GM23338 (cell line): ENCODE measurements at regions not wholly inside any gene's neighbourhood (a gene's known extent, or its start where the extent isn't known, plus 50 kb on each side); places are given as distances from the start of the nearest gene placed in this dataset.

Experiments
- ATAC-seq: fragments of 200-7000 bp; cut with Tn5 transposase; 3 replicates; pipeline ENCODE4 v1.9.1; 2020
- DNase-seq: peaks from one replicate; pipeline ENCODE4 v3.0.0-alpha.2; 2015; ENCODE audit warnings: low spot score
- H2AFZ ChIP-seq: fragments of 200-600 bp; sonication (generic); 2 replicates; pipeline ENCODE4 v1.8.0; 2016; ENCODE audit warnings: antibody characterized with exemption, mild to moderate bottlenecking, moderate library complexity
- H3F3A ChIP-seq: fragments of 200-600 bp; sonication (generic); replicated peaks from 2 replicates; pipeline ENCODE4 v1.8.0; 2017; ENCODE audit warnings: antibody characterized with exemption, mixed run types, low read depth
- H3K27ac ChIP-seq: fragments of 200-600 bp; sonication (generic); 2 replicates; pipeline ENCODE4 v1.6.1; 2016; ENCODE audit warnings: low read depth
- H3K27me3 ChIP-seq: fragments of 200-600 bp; sonication (generic); 2 replicates; pipeline ENCODE4 v1.8.0; 2016; ENCODE audit warnings: mild to moderate bottlenecking, mixed run types, moderate library complexity; ENCODE audit not compliant: insufficient read depth
- H3K36me3 ChIP-seq: fragments of 200-600 bp; sonication (generic); 2 replicates; pipeline ENCODE4 v1.8.0; 2016; ENCODE audit warnings: mild to moderate bottlenecking; ENCODE audit not compliant: insufficient read depth
- H3K4me1 ChIP-seq: fragments of 200-600 bp; sonication (generic); 2 replicates; pipeline ENCODE4 v1.8.0; 2016; ENCODE audit warnings: mild to moderate bottlenecking, moderate library complexity; ENCODE audit not compliant: insufficient read depth
- H3K4me2 ChIP-seq: fragments of 200-600 bp; sonication (generic); 2 replicates; pipeline ENCODE4 v1.7.1; 2017; ENCODE audit warnings: mixed run types
- H3K4me3 ChIP-seq: fragments of 200-600 bp; sonication (generic); 2 replicates; pipeline ENCODE4 v1.6.1; 2016; ENCODE audit warnings: mixed run types
- H3K79me2 ChIP-seq: fragments of 200-600 bp; sonication (generic); replicated peaks from 2 replicates; pipeline ENCODE4 v1.8.0; 2017; ENCODE audit warnings: mild to moderate bottlenecking; ENCODE audit not compliant: insufficient read depth
- H3K9me2 ChIP-seq: fragments of 200-600 bp; sonication (generic); 2 replicates; pipeline ENCODE4 v1.8.0; 2017; ENCODE audit not compliant: insufficient read depth
- H4K20me1 ChIP-seq: fragments of 200-600 bp; sonication (generic); replicated peaks from 2 replicates; pipeline ENCODE4 v1.8.0; 2017; ENCODE audit warnings: mild to moderate bottlenecking; ENCODE audit not compliant: insufficient read depth
- H3K27ac Mint-ChIP-seq: 2 replicates; pipeline ENCODE4 v1.8.0; 2020; ENCODE audit warnings: inconsistent platforms, mild to moderate bottlenecking, moderate library complexity, mixed read lengths
- H3K27me3 Mint-ChIP-seq: 3 replicates; pipeline ENCODE4 v1.8.0; 2022; ENCODE audit warnings: low read depth, mild to moderate bottlenecking, moderate library complexity, mixed read lengths, inconsistent platforms; ENCODE audit not compliant: insufficient read depth, poor library complexity
- H3K36me3 Mint-ChIP-seq: 3 replicates; pipeline ENCODE4 v1.8.0; 2021; ENCODE audit warnings: low read depth, mild to moderate bottlenecking, inconsistent platforms, moderate library complexity, mixed read lengths
- H3K4me1 Mint-ChIP-seq: 3 replicates; pipeline ENCODE4 v1.8.0; 2020; ENCODE audit warnings: mild to moderate bottlenecking, inconsistent platforms, mixed read lengths
- H3K4me3 Mint-ChIP-seq: 3 replicates; pipeline ENCODE4 v1.8.0; 2021; ENCODE audit warnings: moderate library complexity, mild to moderate bottlenecking, inconsistent platforms, mixed read lengths
- H3K9me3 Mint-ChIP-seq: 3 replicates; pipeline ENCODE4 v1.8.0; 2020; ENCODE audit warnings: moderate library complexity, mild to moderate bottlenecking, inconsistent platforms, mixed read lengths
- CREB1 ChIP-seq: fragments of 250-450 bp; sonication (Bioruptor Pico); IDR thresholded peaks from 2 replicates; pipeline ENCODE4 v1.5.0; 2020; ENCODE audit warnings: low read depth, mild to moderate bottlenecking, moderate library complexity
- EZH2 ChIP-seq: fragments of 200-600 bp; sonication (generic); IDR thresholded peaks from one replicate; pipeline ENCODE4 v1.8.0; 2017; ENCODE audit warnings: antibody characterized with exemption, mild to moderate bottlenecking, low read depth; ENCODE audit not compliant: unreplicated experiment
- EZH2phosphoT487 ChIP-seq: fragments of 200-600 bp; sonication (generic); IDR thresholded peaks from one replicate; pipeline ENCODE4 v1.8.1; 2018; ENCODE audit warnings: antibody characterized with exemption; ENCODE audit not compliant: unreplicated experiment
- JUNB ChIP-seq: IDR thresholded peaks from one replicate; pipeline ENCODE4 v1.6.1; 2016; ENCODE audit warnings: antibody characterized with exemption; ENCODE audit not compliant: unreplicated experiment
- POLR2AphosphoS5 ChIP-seq: IDR thresholded peaks from 2 replicates; pipeline ENCODE4 v1.6.1; 2016; ENCODE audit warnings: antibody characterized with exemption, low read depth
- STAT1 ChIP-seq: IDR thresholded peaks from one replicate; pipeline ENCODE4 v1.6.1; 2016; ENCODE audit warnings: antibody characterized with exemption; ENCODE audit not compliant: unreplicated experiment
- ZNF114 ChIP-seq: fragments of 250-450 bp; sonication (Bioruptor Pico); IDR thresholded peaks from 2 replicates; pipeline ENCODE4 v1.5.0; 2020; ENCODE audit warnings: mild to moderate bottlenecking, moderate library complexity
- ZNF331 ChIP-seq: fragments of 250-450 bp; sonication (Bioruptor Pico); IDR thresholded peaks from 2 replicates; pipeline ENCODE4 v1.5.0; 2020; ENCODE audit warnings: low read depth, mild to moderate bottlenecking, moderate library complexity
- TF ChIP-seq, protein P1 (sequence below): IDR thresholded peaks from 2 replicates; pipeline ENCODE4 v1.6.1; 2016; ENCODE audit warnings: antibody characterized with exemption
- TF ChIP-seq, protein P2 (sequence below): fragments of 250-450 bp; sonication (Bioruptor Pico); IDR thresholded peaks from 2 replicates; pipeline ENCODE4 v1.5.0; 2020; ENCODE audit warnings: mild to moderate bottlenecking, moderate library complexity
- TF ChIP-seq, protein P3 (sequence below), 2 experiments: fragments of 200-600 bp in 1 of 2; sonication (generic) in 1 of 2; conservative IDR thresholded peaks; 2 replicates each; pipeline versions ENCODE4 v1.5.1 to v1.6.1; 2016 to 2017; ENCODE audit warnings: antibody characterized with exemption in 2 of 2, low read depth in 2 of 2, mild to moderate bottlenecking in 2 of 2, moderate library complexity in 1 of 2
- TF ChIP-seq, protein P4 (sequence below): IDR thresholded peaks from one replicate; pipeline ENCODE4 v1.6.1; 2018; ENCODE audit warnings: antibody characterized with exemption; ENCODE audit not compliant: unreplicated experiment

DNA sequence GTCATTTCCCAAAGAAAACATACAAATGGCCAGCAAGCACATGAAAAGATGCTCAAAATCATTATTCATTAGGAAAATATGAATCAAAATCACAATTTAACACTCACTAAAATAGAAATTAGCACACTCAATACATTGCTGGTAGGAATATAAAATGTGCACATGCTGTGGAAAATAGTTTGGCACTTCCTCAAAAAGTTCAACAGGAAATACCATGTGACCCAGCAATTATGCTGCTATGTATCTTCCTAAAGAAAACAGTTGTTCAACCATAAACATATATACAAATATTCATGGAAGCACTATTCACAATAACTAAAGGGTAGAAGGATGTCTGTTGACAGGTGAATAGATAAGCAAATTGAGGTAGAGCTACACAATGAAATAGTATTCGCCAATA lies 187.3 kb upstream of the SOX6 start:
- Histone ChIP-seq H3K27ac (no peak overlapping the region), H3K36me3 (no peaks in the 10 kb centered on the region), H3K27me3 (no peaks in the 10 kb centered on the region), H3K9me2 (no peaks in the 10 kb centered on the region; the same call in 1 of the 2 replicates), H3K4me1 (peaks cover 9% of the 10 kb centered on the region), H2AFZ (0 out of 2 replicates have a peak overlapping the region, but pooled peaks have one; percentile 18), H3K79me2 (no peaks in the 10 kb centered on the region), H3K4me2 (no peak overlapping the region), H3K4me3 (no peak overlapping the region), H4K20me1 (no peaks in the 10 kb centered on the region), H3F3A (no peaks in the 10 kb centered on the region)
- H3K4me3 Mint-ChIP-seq: no peak overlapping the region
- DNase-seq (no peak), ATAC-seq (no peak)
- TF ChIP-seq EZH2 (no peak), EZH2phosphoT487 (no peak), STAT1 (no peak), ZNF331 (CRISPR knock-in tag) (no peak), CREB1 (CRISPR knock-in tag) (no peak), JUNB (no peak), ZNF114 (no peak), POLR2AphosphoS5 (no peak)
- TF ChIP-seq, protein P1, sequence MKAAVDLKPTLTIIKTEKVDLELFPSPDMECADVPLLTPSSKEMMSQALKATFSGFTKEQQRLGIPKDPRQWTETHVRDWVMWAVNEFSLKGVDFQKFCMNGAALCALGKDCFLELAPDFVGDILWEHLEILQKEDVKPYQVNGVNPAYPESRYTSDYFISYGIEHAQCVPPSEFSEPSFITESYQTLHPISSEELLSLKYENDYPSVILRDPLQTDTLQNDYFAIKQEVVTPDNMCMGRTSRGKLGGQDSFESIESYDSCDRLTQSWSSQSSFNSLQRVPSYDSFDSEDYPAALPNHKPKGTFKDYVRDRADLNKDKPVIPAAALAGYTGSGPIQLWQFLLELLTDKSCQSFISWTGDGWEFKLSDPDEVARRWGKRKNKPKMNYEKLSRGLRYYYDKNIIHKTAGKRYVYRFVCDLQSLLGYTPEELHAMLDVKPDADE: no peak
- TF ChIP-seq, protein P2, sequence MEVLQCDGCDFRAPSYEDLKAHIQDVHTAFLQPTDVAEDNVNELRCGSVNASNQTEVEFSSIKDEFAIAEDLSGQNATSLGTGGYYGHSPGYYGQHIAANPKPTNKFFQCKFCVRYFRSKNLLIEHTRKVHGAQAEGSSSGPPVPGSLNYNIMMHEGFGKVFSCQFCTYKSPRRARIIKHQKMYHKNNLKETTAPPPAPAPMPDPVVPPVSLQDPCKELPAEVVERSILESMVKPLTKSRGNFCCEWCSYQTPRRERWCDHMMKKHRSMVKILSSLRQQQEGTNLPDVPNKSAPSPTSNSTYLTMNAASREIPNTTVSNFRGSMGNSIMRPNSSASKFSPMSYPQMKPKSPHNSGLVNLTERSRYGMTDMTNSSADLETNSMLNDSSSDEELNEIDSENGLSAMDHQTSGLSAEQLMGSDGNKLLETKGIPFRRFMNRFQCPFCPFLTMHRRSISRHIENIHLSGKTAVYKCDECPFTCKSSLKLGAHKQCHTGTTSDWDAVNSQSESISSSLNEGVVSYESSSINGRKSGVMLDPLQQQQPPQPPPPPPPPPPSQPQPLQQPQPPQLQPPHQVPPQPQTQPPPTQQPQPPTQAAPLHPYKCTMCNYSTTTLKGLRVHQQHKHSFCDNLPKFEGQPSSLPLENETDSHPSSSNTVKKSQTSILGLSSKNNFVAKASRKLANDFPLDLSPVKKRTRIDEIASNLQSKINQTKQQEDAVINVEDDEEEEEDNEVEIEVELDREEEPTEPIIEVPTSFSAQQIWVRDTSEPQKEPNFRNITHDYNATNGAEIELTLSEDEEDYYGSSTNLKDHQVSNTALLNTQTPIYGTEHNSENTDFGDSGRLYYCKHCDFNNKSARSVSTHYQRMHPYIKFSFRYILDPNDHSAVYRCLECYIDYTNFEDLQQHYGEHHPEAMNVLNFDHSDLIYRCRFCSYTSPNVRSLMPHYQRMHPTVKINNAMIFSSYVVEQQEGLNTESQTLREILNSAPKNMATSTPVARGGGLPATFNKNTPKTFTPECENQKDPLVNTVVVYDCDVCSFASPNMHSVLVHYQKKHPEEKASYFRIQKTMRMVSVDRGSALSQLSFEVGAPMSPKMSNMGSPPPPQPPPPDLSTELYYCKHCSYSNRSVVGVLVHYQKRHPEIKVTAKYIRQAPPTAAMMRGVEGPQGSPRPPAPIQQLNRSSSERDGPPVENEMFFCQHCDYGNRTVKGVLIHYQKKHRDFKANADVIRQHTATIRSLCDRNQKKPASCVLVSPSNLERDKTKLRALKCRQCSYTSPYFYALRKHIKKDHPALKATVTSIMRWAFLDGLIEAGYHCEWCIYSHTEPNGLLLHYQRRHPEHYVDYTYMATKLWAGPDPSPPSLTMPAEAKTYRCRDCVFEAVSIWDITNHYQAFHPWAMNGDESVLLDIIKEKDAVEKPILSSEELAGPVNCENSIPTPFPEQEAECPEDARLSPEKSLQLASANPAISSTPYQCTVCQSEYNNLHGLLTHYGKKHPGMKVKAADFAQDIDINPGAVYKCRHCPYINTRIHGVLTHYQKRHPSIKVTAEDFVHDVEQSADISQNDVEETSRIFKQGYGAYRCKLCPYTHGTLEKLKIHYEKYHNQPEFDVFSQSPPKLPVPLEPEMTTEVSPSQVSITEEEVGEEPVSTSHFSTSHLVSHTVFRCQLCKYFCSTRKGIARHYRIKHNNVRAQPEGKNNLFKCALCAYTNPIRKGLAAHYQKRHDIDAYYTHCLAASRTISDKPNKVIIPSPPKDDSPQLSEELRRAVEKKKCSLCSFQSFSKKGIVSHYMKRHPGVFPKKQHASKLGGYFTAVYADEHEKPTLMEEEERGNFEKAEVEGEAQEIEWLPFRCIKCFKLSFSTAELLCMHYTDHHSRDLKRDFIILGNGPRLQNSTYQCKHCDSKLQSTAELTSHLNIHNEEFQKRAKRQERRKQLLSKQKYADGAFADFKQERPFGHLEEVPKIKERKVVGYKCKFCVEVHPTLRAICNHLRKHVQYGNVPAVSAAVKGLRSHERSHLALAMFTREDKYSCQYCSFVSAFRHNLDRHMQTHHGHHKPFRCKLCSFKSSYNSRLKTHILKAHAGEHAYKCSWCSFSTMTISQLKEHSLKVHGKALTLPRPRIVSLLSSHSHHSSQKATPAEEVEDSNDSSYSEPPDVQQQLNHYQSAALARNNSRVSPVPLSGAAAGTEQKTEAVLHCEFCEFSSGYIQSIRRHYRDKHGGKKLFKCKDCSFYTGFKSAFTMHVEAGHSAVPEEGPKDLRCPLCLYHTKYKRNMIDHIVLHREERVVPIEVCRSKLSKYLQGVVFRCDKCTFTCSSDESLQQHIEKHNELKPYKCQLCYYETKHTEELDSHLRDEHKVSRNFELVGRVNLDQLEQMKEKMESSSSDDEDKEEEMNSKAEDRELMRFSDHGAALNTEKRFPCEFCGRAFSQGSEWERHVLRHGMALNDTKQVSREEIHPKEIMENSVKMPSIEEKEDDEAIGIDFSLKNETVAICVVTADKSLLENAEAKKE (CRISPR knock-in tag): no peak
- TF ChIP-seq, protein P3, sequence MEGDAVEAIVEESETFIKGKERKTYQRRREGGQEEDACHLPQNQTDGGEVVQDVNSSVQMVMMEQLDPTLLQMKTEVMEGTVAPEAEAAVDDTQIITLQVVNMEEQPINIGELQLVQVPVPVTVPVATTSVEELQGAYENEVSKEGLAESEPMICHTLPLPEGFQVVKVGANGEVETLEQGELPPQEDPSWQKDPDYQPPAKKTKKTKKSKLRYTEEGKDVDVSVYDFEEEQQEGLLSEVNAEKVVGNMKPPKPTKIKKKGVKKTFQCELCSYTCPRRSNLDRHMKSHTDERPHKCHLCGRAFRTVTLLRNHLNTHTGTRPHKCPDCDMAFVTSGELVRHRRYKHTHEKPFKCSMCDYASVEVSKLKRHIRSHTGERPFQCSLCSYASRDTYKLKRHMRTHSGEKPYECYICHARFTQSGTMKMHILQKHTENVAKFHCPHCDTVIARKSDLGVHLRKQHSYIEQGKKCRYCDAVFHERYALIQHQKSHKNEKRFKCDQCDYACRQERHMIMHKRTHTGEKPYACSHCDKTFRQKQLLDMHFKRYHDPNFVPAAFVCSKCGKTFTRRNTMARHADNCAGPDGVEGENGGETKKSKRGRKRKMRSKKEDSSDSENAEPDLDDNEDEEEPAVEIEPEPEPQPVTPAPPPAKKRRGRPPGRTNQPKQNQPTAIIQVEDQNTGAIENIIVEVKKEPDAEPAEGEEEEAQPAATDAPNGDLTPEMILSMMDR (conservative IDR thresholded peaks at IDR 0.05; ENCODE audit: low read depth in 2 of 2): no peak
- TF ChIP-seq, protein P4, sequence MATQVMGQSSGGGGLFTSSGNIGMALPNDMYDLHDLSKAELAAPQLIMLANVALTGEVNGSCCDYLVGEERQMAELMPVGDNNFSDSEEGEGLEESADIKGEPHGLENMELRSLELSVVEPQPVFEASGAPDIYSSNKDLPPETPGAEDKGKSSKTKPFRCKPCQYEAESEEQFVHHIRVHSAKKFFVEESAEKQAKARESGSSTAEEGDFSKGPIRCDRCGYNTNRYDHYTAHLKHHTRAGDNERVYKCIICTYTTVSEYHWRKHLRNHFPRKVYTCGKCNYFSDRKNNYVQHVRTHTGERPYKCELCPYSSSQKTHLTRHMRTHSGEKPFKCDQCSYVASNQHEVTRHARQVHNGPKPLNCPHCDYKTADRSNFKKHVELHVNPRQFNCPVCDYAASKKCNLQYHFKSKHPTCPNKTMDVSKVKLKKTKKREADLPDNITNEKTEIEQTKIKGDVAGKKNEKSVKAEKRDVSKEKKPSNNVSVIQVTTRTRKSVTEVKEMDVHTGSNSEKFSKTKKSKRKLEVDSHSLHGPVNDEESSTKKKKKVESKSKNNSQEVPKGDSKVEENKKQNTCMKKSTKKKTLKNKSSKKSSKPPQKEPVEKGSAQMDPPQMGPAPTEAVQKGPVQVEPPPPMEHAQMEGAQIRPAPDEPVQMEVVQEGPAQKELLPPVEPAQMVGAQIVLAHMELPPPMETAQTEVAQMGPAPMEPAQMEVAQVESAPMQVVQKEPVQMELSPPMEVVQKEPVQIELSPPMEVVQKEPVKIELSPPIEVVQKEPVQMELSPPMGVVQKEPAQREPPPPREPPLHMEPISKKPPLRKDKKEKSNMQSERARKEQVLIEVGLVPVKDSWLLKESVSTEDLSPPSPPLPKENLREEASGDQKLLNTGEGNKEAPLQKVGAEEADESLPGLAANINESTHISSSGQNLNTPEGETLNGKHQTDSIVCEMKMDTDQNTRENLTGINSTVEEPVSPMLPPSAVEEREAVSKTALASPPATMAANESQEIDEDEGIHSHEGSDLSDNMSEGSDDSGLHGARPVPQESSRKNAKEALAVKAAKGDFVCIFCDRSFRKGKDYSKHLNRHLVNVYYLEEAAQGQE: no peak
- no peak overlapping the region for H3K27ac Mint-ChIP-seq
- no peaks in the 10 kb centered on the region; the same call in 2 of the 3 replicates for H3K4me1 Mint-ChIP-seq
- peaks cover 2% of the 10 kb centered on the region for H3K27me3 Mint-ChIP-seq
- H3K9me3 Mint-ChIP-seq: peaks cover 7% of the 10 kb centered on the region; the same call in 2 of the 3 replicates
- H3K36me3 Mint-ChIP-seq: no peaks in the 10 kb centered on the region
